ENCODE measurements at regions not wholly inside any gene's neighbourhood (a gene's known extent, or its start where the extent isn't known, plus 50 kb on each side); places are given as distances from the start of the nearest gene placed in this dataset.

GRCh38 chr2:187709065-187709464 is 154.8 kb upstream of the TFPI start (continued):
- TF ChIP-seq ZNF331 (CRISPR knock-in tag; IDR thresholded peaks at IDR 0.05; ENCODE audit: low read depth) (no peak), ZNF114 (CRISPR knock-in tag; IDR thresholded peaks at IDR 0.05) (no peak)

- Mint-ChIP-seq H3K9me3 (peaks cover 9% of the 10 kb centered on the region; the same call in 2 of the 3 replicates), H3K4me1 (peaks cover 6% of the 10 kb centered on the region; the same call in 2 of the 3 replicates), H3K27me3 (ENCODE audit: insufficient read depth, low read depth, poor library complexity) (no peaks in the 10 kb centered on the region), H3K27ac (no peak overlapping the region), H3K4me3 (no peak overlapping the region), H3K36me3 (ENCODE audit: low read depth) (peaks cover 13% of the 10 kb centered on the region; the same call in 2 of the 3 replicates)
- H2AFZ ChIP-seq: no peak overlapping the region
- no peaks in the 10 kb centered on the region for H3K79me2 ChIP-seq (replicated peaks; ENCODE audit: insufficient read depth)
- H3K4me2 ChIP-seq: no peak overlapping the region
- no peaks in the 10 kb centered on the region for H3K27me3 ChIP-seq (ENCODE audit: insufficient read depth)
- H3K36me3 ChIP-seq (ENCODE audit: insufficient read depth): peaks cover 7% of the 10 kb centered on the region; the same call in 1 of the 2 replicates
- no peak for DNase-seq (ENCODE audit: low spot score)
- no peak for TF ChIP-seq CREB1 (CRISPR knock-in tag; IDR thresholded peaks at IDR 0.05; ENCODE audit: low read depth)
- no peaks in the 10 kb centered on the region for H3K9me2 ChIP-seq (ENCODE audit: insufficient read depth)
- no peak overlapping the region for H3K27ac ChIP-seq (ENCODE audit: low read depth)
- no peaks in the 10 kb centered on the region for H4K20me1 ChIP-seq (replicated peaks; ENCODE audit: insufficient read depth)
- peaks cover 7% of the 10 kb centered on the region for H3K4me1 ChIP-seq (ENCODE audit: insufficient read depth)
- no peaks in the 10 kb centered on the region for H3F3A ChIP-seq (replicated peaks; ENCODE audit: low read depth)
- ATAC-seq: no peak
- no peak overlapping the region for H3K4me3 ChIP-seq
These were observed 156.7 kb upstream of the TFPI start for GRCh38 chr2:187710791-187711521.

GRCh38 chr2:187715590-187715989 is 161.4 kb upstream of the TFPI start:
- peaks cover 8% of the 10 kb centered on the region; the same call in 1 of the 2 replicates for H3K36me3 ChIP-seq (ENCODE audit: insufficient read depth)
- H3K27ac ChIP-seq (ENCODE audit: low read depth): no peak overlapping the region
- H3K27me3 Mint-ChIP-seq (ENCODE audit: insufficient read depth, low read depth, poor library complexity): no peaks in the 10 kb centered on the region
- H3K4me1 Mint-ChIP-seq: peaks cover 28% of the 10 kb centered on the region
- H3K9me2 ChIP-seq (ENCODE audit: insufficient read depth): no peaks in the 10 kb centered on the region
- H4K20me1 ChIP-seq (replicated peaks; ENCODE audit: insufficient read depth): no peaks in the 10 kb centered on the region
- H3K4me1 ChIP-seq (ENCODE audit: insufficient read depth): peaks cover 43% of the 10 kb centered on the region
- no peaks in the 10 kb centered on the region for H3K79me2 ChIP-seq (replicated peaks; ENCODE audit: insufficient read depth)
- no peak for ATAC-seq
- H3F3A ChIP-seq (replicated peaks; ENCODE audit: low read depth): no peaks in the 10 kb centered on the region
- H3K9me3 Mint-ChIP-seq: peaks cover 11% of the 10 kb centered on the region; the same call in 2 of the 3 replicates
- H3K4me2 ChIP-seq: no peak overlapping the region
- H3K4me3 Mint-ChIP-seq: no peak overlapping the region
- no peak for DNase-seq (ENCODE audit: low spot score)
- H3K27ac Mint-ChIP-seq: no peak overlapping the region
- H3K4me3 ChIP-seq: no peak overlapping the region
- no peak overlapping the region for H2AFZ ChIP-seq
- H3K36me3 Mint-ChIP-seq (ENCODE audit: low read depth): peaks cover 22% of the 10 kb centered on the region; the same call in 2 of the 3 replicates
- H3K27me3 ChIP-seq (ENCODE audit: insufficient read depth): no peaks in the 10 kb centered on the region
- no peak for TF ChIP-seq CREB1 (CRISPR knock-in tag; IDR thresholded peaks at IDR 0.05; ENCODE audit: low read depth)
- TF ChIP-seq POLR2AphosphoS5 (IDR thresholded peaks at IDR 0.05; ENCODE audit: low read depth): no peak
- no peak for TF ChIP-seq STAT1 (IDR thresholded peaks at IDR 0.05; ENCODE audit: unreplicated experiment)
- no peak for TF ChIP-seq REST (IDR thresholded peaks at IDR 0.05; ENCODE audit: unreplicated experiment)
- TF ChIP-seq ZNF331 (CRISPR knock-in tag; IDR thresholded peaks at IDR 0.05; ENCODE audit: low read depth): no peak
- no peak for TF ChIP-seq CTCF (conservative IDR thresholded peaks at IDR 0.05; ENCODE audit: low read depth in 2 of 2)
- TF ChIP-seq EZH2 (IDR thresholded peaks at IDR 0.05; ENCODE audit: low read depth, unreplicated experiment): no peak
- no peak for TF ChIP-seq EZH2phosphoT487 (IDR thresholded peaks at IDR 0.05; ENCODE audit: unreplicated experiment)
- no peak for TF ChIP-seq ETS1 (IDR thresholded peaks at IDR 0.05)
- no peak for TF ChIP-seq ZNF114 (CRISPR knock-in tag; IDR thresholded peaks at IDR 0.05)
